ENCODE measurements at regions not wholly inside any gene's neighbourhood (a gene's known extent, or its start where the extent isn't known, plus 50 kb on each side); places are given as distances from the start of the nearest gene placed in this dataset.

DNA sequence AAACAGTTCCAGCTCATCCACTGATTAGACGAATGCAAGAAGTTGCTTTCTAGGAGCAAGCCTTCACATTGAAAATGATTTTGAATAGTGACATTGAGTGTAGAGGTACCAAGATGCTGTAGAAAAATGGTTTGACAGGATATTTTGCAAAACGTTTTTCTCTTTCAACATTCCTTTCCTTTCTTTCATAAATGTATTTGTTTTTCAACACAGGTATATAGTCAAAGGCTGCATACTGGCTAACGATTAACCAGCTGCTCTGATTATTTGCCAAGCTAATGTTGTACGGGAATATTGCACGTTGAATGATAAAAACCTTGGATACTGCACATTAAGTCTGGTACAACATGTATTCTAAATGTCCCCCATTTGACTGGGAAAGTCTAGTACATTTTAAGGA is 78.8 kb upstream of the TENT5A start:
- ATAC-seq (ENCODE audit: low FRiP score) (no peak), DNase-seq (ENCODE audit: low spot score) (no peak)
- no peak for TF ChIP-seq CTCF (IDR thresholded peaks at IDR 0.05)

- no peak for TF ChIP-seq CTCF (IDR thresholded peaks at IDR 0.05)
- ATAC-seq (ENCODE audit: low FRiP score): no peak
- no peak for DNase-seq (ENCODE audit: low spot score)
Observed at GRCh38 chr6:81826784-81827183, 74.3 kb upstream of the TENT5A start.

GRCh38 chr6:81822568-81822967 is 70.1 kb upstream of the TENT5A start:
- ATAC-seq (ENCODE audit: low FRiP score): no peak
- no peak for TF ChIP-seq CTCF (IDR thresholded peaks at IDR 0.05)

GRCh38 chr6:81821449-81821848 is 69.0 kb upstream of the TENT5A start:
- no peak for DNase-seq (ENCODE audit: low spot score)
- ATAC-seq (ENCODE audit: low FRiP score): no peak
- no peak for TF ChIP-seq CTCF (IDR thresholded peaks at IDR 0.05)

More at GRCh38 chr6:81822568-81822967, 70.1 kb upstream of the TENT5A start:
- no peak for DNase-seq (ENCODE audit: low spot score)

- ATAC-seq (ENCODE audit: low FRiP score) (no peak), DNase-seq (ENCODE audit: low spot score) (no peak)
- TF ChIP-seq CTCF (IDR thresholded peaks at IDR 0.05): no peak
Observed at GRCh38 chr6:81820980-81821379, 68.5 kb upstream of the TENT5A start.

GRCh38 chr6:81820422-81820821 is 67.9 kb upstream of the TENT5A start:
- ATAC-seq (ENCODE audit: low FRiP score) (no peak), DNase-seq (ENCODE audit: low spot score) (no peak)
- TF ChIP-seq CTCF (IDR thresholded peaks at IDR 0.05): no peak

DNA sequence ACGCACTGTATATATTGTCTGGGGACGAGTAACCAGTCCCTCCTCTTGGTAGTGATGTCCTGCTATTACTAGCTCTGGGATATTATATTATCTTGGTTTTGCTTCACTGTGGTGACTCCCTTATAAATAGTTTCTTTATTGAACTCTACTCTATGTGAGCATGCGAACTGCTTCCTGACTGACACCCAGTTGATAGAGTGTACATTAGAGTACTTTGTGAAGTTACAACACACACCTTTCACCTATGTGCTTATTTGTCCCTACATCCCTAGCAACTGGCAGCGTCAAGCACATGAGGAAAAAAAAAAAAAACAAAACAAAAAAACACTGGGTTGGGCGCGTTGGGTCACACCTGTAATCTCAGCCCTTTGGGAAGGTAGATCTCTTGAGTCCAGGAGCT is 67.3 kb upstream of the TENT5A start:
- no peak for DNase-seq (ENCODE audit: low spot score)
- peak; percentile 37 for ATAC-seq (ENCODE audit: low FRiP score)
- TF ChIP-seq CTCF (IDR thresholded peaks at IDR 0.05): no peak
